RWPE2 (cell line): ENCODE measurements at regions not wholly inside any gene's neighbourhood (a gene's known extent, or its start where the extent isn't known, plus 50 kb on each side); places are given as distances from the start of the nearest gene placed in this dataset.

Source experiments
- ATAC-seq: fragments of 200-7000 bp; cut with Tn5 transposase; 3 replicates; pipeline ENCODE4 v1.9.1; 2021; ENCODE audit warnings: low read depth
- DNase-seq: peaks from one replicate; pipeline ENCODE4 v3.0.0-alpha.2; 2020; ENCODE audit warnings: low spot score
- H3K27ac ChIP-seq: fragments of 450-650 bp; 2 replicates; pipeline ENCODE4 v1.5.1; 2017; ENCODE audit warnings: mild to moderate bottlenecking; ENCODE audit not compliant: poor library complexity, severe bottlenecking
- H3K27me3 ChIP-seq: fragments of 250-450 bp; sonication (Bioruptor Pico); 2 replicates; pipeline ENCODE4 v1.5.1; 2021; ENCODE audit warnings: mild to moderate bottlenecking, moderate library complexity; ENCODE audit not compliant: insufficient read depth, poor library complexity, severe bottlenecking
- H3K36me3 ChIP-seq: fragments of 250-450 bp; sonication (Bioruptor Pico); 2 replicates; pipeline ENCODE4 v1.5.1; 2020; ENCODE audit warnings: low read depth, mild to moderate bottlenecking, moderate library complexity
- H3K4me1 ChIP-seq: fragments of 250-450 bp; sonication (Bioruptor Pico); 2 replicates; pipeline ENCODE4 v1.5.1; 2021; ENCODE audit warnings: mild to moderate bottlenecking, moderate library complexity; ENCODE audit not compliant: insufficient read depth, poor library complexity, severe bottlenecking
- H3K4me3 ChIP-seq: fragments of 250-450 bp; sonication (Bioruptor Pico); 2 replicates; pipeline ENCODE4 v1.5.1; 2021; ENCODE audit warnings: mild to moderate bottlenecking, moderate library complexity; ENCODE audit not compliant: severe bottlenecking
- H3K9me3 ChIP-seq: fragments of 250-450 bp; sonication (Bioruptor Pico); 2 replicates; pipeline ENCODE4 v1.5.1; 2021; ENCODE audit warnings: mild to moderate bottlenecking, moderate library complexity; ENCODE audit not compliant: severe bottlenecking
- CTCF ChIP-seq: fragments of 450-650 bp; IDR thresholded peaks from one replicate; pipeline ENCODE4 v1.5.1; 2017; ENCODE audit warnings: mild to moderate bottlenecking, moderate library complexity; ENCODE audit not compliant: poor library complexity, severe bottlenecking

DNA sequence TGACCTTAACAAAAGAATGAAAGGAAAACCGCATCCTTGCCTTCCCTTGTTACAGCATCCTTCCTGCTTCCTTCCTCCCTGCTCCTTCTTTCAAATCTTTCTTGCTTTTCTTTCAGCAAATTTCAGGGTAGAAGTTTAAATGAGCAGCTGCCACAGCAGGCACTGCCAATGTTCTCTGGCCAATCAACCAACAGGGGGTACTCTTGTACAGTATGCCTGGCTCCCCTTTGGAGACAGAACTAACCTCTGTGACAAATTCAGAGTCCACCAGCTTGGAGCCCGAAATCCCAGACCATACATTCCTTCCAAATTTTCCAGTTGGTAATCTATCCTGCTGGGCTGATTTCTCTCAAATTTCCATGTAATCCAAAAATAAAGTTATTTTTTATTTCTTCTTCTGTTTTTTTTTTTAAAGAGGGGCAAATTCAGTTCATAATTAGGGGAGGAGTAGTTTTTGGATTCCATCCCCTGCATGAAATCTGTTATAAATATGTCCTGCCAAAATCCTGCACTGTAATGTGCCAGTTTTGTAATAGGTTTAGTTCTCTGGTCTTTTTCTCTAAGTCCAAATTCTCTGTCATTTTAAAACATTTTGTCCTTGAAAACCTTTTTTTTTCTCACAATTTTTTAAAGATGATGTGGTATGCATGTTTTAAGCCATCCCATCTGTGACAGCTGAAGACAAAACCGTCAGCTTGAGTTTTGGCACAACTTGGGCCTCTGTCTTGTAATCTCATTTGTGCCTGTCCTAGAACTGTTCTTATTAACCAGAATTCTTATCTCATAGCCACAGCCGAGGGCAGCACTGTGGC lies 610.0 kb upstream of the LMO3 start:
- H3K4me1 ChIP-seq = no peaks in the 10 kb centered on the region
- ATAC-seq = no peak

GRCh38 chr12:17214929-17215328 lies 609.0 kb upstream of the LMO3 start:
- H3K27ac ChIP-seq = no peak overlapping the region
- H3K4me3 ChIP-seq = no peak overlapping the region
- DNase-seq (no peak), ATAC-seq (no peak)
- no peaks in the 10 kb centered on the region for H3K36me3 ChIP-seq
- no peak for TF ChIP-seq CTCF
- H3K27me3 ChIP-seq = no peaks in the 10 kb centered on the region
- no peaks in the 10 kb centered on the region for H3K9me3 ChIP-seq
- H3K4me1 ChIP-seq = no peaks in the 10 kb centered on the region

More for the DNA sequence above, 610.0 kb upstream of the LMO3 start:
- H3K27me3 ChIP-seq = no peaks in the 10 kb centered on the region
- H3K9me3 ChIP-seq = no peaks in the 10 kb centered on the region
- H3K27ac ChIP-seq = no peak overlapping the region
- no peak for DNase-seq
- no peak overlapping the region for H3K4me3 ChIP-seq
- H3K36me3 ChIP-seq = no peaks in the 10 kb centered on the region
- no peak for TF ChIP-seq CTCF

GRCh38 chr12:17206553-17206952 lies 600.6 kb upstream of the LMO3 start:
- Histone ChIP-seq H3K27ac (no peak overlapping the region), H3K4me1 (no peaks in the 10 kb centered on the region), H3K9me3 (no peaks in the 10 kb centered on the region), H3K4me3 (no peak overlapping the region), H3K36me3 (no peaks in the 10 kb centered on the region), H3K27me3 (no peaks in the 10 kb centered on the region)
- no peak for ATAC-seq
- no peak for TF ChIP-seq CTCF
- DNase-seq = no peak

- Histone ChIP-seq H3K4me1 (no peaks in the 10 kb centered on the region), H3K4me3 (no peak overlapping the region), H3K27ac (no peak overlapping the region), H3K36me3 (no peaks in the 10 kb centered on the region), H3K9me3 (no peaks in the 10 kb centered on the region), H3K27me3 (no peaks in the 10 kb centered on the region)
- ATAC-seq = no peak
- TF ChIP-seq CTCF = no peak
- no peak for DNase-seq
Measured at GRCh38 chr12:17204289-17205054, 598.5 kb upstream of the LMO3 start.
